WERI-Rb-1 (cell line): ENCODE measurements at regions not wholly inside any gene's neighbourhood (a gene's known extent, or its start where the extent isn't known, plus 50 kb on each side); places are given as distances from the start of the nearest gene placed in this dataset.

Experiments
- DNase-seq: peaks from one replicate; pipeline ENCODE4 v3.0.0-alpha.2; 2020
- H3K27ac ChIP-seq: fragments of 250-450 bp; sonication (Bioruptor Pico); 2 replicates; pipeline ENCODE4 v1.5.1; 2020; ENCODE audit warnings: mild to moderate bottlenecking, moderate library complexity
- H3K27me3 ChIP-seq: fragments of 250-450 bp; sonication (Bioruptor Pico); 2 replicates; pipeline ENCODE4 v1.5.1; 2021; ENCODE audit warnings: mild to moderate bottlenecking, low read depth, moderate library complexity; ENCODE audit not compliant: insufficient read depth, severe bottlenecking
- H3K36me3 ChIP-seq: fragments of 250-450 bp; sonication (Bioruptor Pico); 2 replicates; pipeline ENCODE4 v1.5.1; 2020; ENCODE audit warnings: mild to moderate bottlenecking, moderate library complexity
- H3K4me3 ChIP-seq: 2 replicates; pipeline ENCODE4 v1.5.1; 2011; ENCODE audit warnings: low read depth, mild to moderate bottlenecking, control low read depth, low read length
- H3K9me3 ChIP-seq: fragments of 250-450 bp; sonication (Bioruptor Pico); 2 replicates; pipeline ENCODE4 v1.5.1; 2021; ENCODE audit warnings: mild to moderate bottlenecking, moderate library complexity; ENCODE audit not compliant: severe bottlenecking
- CTCF ChIP-seq: IDR thresholded peaks from 2 replicates; pipeline ENCODE4 v1.5.1; 2011; ENCODE audit warnings: low read depth, mild to moderate bottlenecking, control low read depth, inconsistent platforms, low read length

DNA sequence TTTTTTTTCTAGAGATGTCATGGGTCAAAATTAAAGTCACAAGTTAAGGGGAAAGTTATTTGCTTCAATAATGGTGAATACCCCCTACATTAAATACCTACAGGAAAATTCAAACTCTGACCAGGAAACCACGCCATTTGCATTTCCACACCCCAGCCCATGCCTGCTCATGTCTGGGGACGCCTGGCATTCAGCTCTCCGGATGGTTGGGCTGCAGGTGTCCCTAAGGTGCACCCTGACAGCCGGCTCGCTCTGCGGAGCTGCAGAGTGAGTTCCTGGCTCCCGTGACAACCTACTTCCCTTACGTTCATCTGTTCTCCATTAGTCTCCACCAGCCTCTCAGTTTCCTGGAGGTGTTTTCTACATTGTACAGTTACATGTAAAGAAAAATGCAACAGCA lies 122.7 kb upstream of the RIOK3 start:
- TF ChIP-seq CTCF = no peak
- Histone ChIP-seq H3K9me3 (peaks cover 2% of the 10 kb centered on the region), H3K36me3 (no peaks in the 10 kb centered on the region), H3K27ac (no peak overlapping the region), H3K27me3 (no peaks in the 10 kb centered on the region), H3K4me3 (no peak overlapping the region)
- DNase-seq = no peak

GRCh38 chr18:23331091-23331920 lies 121.8 kb upstream of the RIOK3 start:
- no peaks in the 10 kb centered on the region for H3K36me3 ChIP-seq
- no peak overlapping the region for H3K4me3 ChIP-seq
- peaks cover 2% of the 10 kb centered on the region for H3K9me3 ChIP-seq
- no peak for TF ChIP-seq CTCF
- no peak overlapping the region for H3K27ac ChIP-seq
- no peak for DNase-seq
- H3K27me3 ChIP-seq = no peaks in the 10 kb centered on the region

DNA sequence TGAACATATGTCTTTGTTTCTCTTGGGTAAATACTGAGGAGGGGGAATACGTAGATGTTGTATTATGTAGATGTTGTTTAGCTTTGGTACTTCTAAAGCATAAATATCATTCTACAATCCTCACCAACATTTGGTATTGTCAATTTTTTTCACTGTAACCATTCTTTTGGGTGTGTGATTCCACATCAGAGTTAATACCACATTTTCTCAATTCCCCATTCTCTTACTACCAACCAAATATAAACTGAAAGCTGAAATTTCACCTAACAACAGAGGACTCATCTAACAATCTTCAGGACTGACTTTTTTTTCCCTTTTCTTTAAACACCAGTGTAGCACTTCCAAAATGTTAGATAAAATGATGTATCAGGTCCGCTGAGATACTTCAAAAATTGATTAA lies 120.7 kb upstream of the RIOK3 start:
- H3K27ac ChIP-seq = no peak overlapping the region
- no peak for TF ChIP-seq CTCF
- DNase-seq = no peak
- no peaks in the 10 kb centered on the region for H3K27me3 ChIP-seq
- no peaks in the 10 kb centered on the region for H3K36me3 ChIP-seq
- H3K9me3 ChIP-seq = peaks cover 2% of the 10 kb centered on the region
- H3K4me3 ChIP-seq = no peak overlapping the region

DNA sequence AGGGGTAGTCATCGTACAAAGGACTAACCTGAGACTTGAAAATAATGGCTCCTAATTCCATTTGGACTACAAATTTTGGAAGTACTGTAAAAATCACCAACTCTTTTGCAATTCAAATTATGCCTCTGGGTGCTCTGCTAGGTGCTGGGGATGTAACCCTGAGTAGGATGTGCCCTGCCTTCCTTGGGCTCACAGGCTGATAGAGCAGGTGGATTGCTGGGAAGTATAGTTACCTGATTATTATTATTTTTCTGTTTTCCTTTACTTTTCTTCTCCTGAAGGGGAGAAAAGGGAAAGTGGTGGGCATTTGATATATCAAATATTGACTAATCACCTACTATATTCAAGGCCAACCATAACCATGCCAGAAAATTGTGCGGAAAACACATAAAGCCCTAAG lies 119.3 kb upstream of the RIOK3 start:
- no peak overlapping the region for H3K4me3 ChIP-seq
- no peak for DNase-seq
- no peaks in the 10 kb centered on the region for H3K9me3 ChIP-seq
- H3K27me3 ChIP-seq = no peaks in the 10 kb centered on the region
- TF ChIP-seq CTCF = no peak
- no peak overlapping the region for H3K27ac ChIP-seq
- no peaks in the 10 kb centered on the region for H3K36me3 ChIP-seq

GRCh38 chr18:23334569-23334968 lies 118.5 kb upstream of the RIOK3 start:
- Histone ChIP-seq H3K27ac (no peak overlapping the region), H3K27me3 (no peaks in the 10 kb centered on the region), H3K36me3 (no peaks in the 10 kb centered on the region), H3K9me3 (no peaks in the 10 kb centered on the region), H3K4me3 (no peak overlapping the region)
- DNase-seq = no peak
- TF ChIP-seq CTCF = no peak

DNA sequence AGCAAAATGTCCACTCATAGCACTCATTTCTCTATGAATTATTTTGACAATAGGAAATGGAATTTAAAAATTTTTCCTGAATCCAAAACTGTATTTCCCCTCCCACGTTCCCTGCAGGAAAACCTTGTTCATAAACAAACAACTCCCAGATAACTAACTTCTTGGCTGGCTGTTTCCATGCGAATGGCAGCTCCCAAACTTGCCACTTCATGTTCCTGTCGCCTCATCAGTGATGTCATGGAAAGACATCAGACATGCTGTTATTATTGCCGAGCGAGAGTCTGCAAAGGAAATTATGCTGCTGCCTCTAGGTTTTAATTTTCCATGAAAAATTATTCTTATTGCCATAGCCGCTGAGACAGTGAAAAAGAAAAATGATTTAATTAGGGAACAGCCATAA lies 117.0 kb upstream of the RIOK3 start:
- H3K9me3 ChIP-seq = no peaks in the 10 kb centered on the region
- no peak for DNase-seq
- no peaks in the 10 kb centered on the region for H3K36me3 ChIP-seq
- no peak overlapping the region for H3K4me3 ChIP-seq
- no peak for TF ChIP-seq CTCF
- no peak overlapping the region for H3K27ac ChIP-seq
- no peaks in the 10 kb centered on the region for H3K27me3 ChIP-seq
